ENCODE measurements at regions not wholly inside any gene's neighbourhood (a gene's known extent, or its start where the extent isn't known, plus 50 kb on each side); places are given as distances from the start of the nearest gene placed in this dataset.

DNA sequence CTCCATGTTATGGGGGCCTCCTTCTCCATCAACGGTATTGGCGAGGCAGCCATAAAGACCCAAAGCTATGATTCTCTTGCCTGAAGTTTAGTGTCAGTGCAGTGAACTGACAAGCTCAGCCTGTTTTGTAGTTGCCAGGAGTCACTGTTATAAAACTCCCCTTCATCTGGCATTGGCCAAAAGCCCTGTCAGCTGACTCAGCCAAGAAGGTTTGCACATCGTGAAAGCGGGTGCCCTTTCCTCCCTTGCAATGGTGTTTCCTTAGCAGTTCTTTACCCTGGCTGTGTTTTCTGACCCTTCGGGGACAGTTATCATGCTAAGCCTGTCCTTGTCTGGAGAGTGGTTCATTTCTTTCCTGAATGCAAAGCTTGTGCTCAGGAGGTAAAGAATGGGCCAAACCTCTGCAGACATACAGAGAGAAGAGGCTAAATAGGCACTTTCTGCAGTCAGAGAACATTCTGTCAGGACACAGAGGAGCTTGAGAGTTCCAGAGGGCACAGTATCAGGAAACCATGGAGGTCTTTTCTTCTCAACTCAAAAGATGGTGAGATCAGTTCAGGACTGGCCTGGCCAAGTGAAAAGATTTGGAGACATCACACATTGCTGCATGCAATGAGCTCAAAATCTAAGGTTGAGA is 414.2 kb downstream of the ZNF521 start:
- H3K56ac ChIP-seq (ENCODE audit: insufficient read length, low read depth, low read length) = no peak overlapping the region
- no peak overlapping the region for H3K14ac ChIP-seq (ENCODE audit: insufficient read depth, low read length)
- no peaks in the 10 kb centered on the region for H3K27me3 ChIP-seq (ENCODE audit: insufficient read depth, low read length)
- H3K9ac ChIP-seq (ENCODE audit: extremely low read depth, insufficient read length, low read length) = no peak overlapping the region
- H4K91ac ChIP-seq (ENCODE audit: insufficient read length, low read depth, low read length) = no peak overlapping the region
- Mint-ChIP-seq H3K36me3 (ENCODE audit: insufficient read depth in 1 of 3, low read depth in 3 of 3) (no peaks in the 10 kb centered on the region), H3K4me3 (no peak overlapping the region), H3K27me3 (ENCODE audit: low read depth) (peaks cover 2% of the 10 kb centered on the region), H3K27ac (no peak overlapping the region), H3K4me1 (peaks cover 0 to 6% of the 10 kb centered on the region in 2 experiments; a peak in 1 of 4 replicates), H3K9me3 (no peaks in the 10 kb centered on the region)
- H3K79me2 ChIP-seq (ENCODE audit: insufficient read depth, low read length) = no peaks in the 10 kb centered on the region
- no peak overlapping the region for H2AFZ ChIP-seq (ENCODE audit: low read length)
- no peak overlapping the region for H3K23ac ChIP-seq (ENCODE audit: insufficient read length, low read depth, low read length)
- no peak overlapping the region for H2BK15ac ChIP-seq (ENCODE audit: low read depth, low read length)
- no CpG with 5 or more reads among the region's 5 CpGs for WGBS (ENCODE audit: extremely low coverage, insufficient read length, low lambda C conversion rate)
- H3K18ac ChIP-seq (ENCODE audit: insufficient read length, low read depth, low read length) = no peak overlapping the region
- H4K20me1 ChIP-seq (ENCODE audit: control insufficient read depth, insufficient read depth, insufficient read length) = no peaks in the 10 kb centered on the region
- no peaks in the 10 kb centered on the region for H3K9me3 ChIP-seq (ENCODE audit: control insufficient read depth, low read depth, low read length)
- no peak overlapping the region for H2BK12ac ChIP-seq (ENCODE audit: insufficient read length, low read depth, low read length)
- no peak overlapping the region for H3K4me2 ChIP-seq (ENCODE audit: insufficient read depth, insufficient read length, low read length)
- no peaks in the 10 kb centered on the region for H3K4me1 ChIP-seq (ENCODE audit: insufficient read depth, low read length)
- no peak overlapping the region for H2AK5ac ChIP-seq (ENCODE audit: insufficient read length, low read length)
- no peak overlapping the region for H3K4ac ChIP-seq (ENCODE audit: low read depth, low read length)
- H3K79me1 ChIP-seq (ENCODE audit: insufficient read depth, low read depth, low read length, poor library complexity, severe bottlenecking) = no peaks in the 10 kb centered on the region
- no peak overlapping the region for H3T11ph ChIP-seq (ENCODE audit: low read length)
- no peak overlapping the region for H2BK120ac ChIP-seq (ENCODE audit: low read depth, low read length, poor library complexity, severe bottlenecking)
- no peak for DNase-seq
- H4K8ac ChIP-seq (replicated peaks; ENCODE audit: insufficient read length, low read depth, low read length) = no peak overlapping the region
- no peak overlapping the region for H3K27ac ChIP-seq (ENCODE audit: insufficient read length, low read depth, low read length)
- no peak overlapping the region for H2BK20ac ChIP-seq (ENCODE audit: low read depth, low read length, poor library complexity, severe bottlenecking)
- TF ChIP-seq, protein P1, sequence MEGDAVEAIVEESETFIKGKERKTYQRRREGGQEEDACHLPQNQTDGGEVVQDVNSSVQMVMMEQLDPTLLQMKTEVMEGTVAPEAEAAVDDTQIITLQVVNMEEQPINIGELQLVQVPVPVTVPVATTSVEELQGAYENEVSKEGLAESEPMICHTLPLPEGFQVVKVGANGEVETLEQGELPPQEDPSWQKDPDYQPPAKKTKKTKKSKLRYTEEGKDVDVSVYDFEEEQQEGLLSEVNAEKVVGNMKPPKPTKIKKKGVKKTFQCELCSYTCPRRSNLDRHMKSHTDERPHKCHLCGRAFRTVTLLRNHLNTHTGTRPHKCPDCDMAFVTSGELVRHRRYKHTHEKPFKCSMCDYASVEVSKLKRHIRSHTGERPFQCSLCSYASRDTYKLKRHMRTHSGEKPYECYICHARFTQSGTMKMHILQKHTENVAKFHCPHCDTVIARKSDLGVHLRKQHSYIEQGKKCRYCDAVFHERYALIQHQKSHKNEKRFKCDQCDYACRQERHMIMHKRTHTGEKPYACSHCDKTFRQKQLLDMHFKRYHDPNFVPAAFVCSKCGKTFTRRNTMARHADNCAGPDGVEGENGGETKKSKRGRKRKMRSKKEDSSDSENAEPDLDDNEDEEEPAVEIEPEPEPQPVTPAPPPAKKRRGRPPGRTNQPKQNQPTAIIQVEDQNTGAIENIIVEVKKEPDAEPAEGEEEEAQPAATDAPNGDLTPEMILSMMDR (conservative IDR thresholded peaks at IDR 0.05) = no peak
- H3K23me2 ChIP-seq (ENCODE audit: insufficient read length, low read depth, low read length, poor library complexity, severe bottlenecking) = no peaks in the 10 kb centered on the region
- no peak overlapping the region for H2BK5ac ChIP-seq (ENCODE audit: insufficient read length, low read length)
- H4K5ac ChIP-seq (ENCODE audit: insufficient read length, low read depth, low read length) = no peak overlapping the region
